GOT3 (cell line): ENCODE measurements at regions not wholly inside any gene's neighbourhood (a gene's known extent, or its start where the extent isn't known, plus 50 kb on each side); places are given as distances from the start of the nearest gene placed in this dataset.
"Not testable (repeated sequence)": the region's sequence is repeated elsewhere in the genome, so short reads cannot be mapped to it uniquely, and the experiment has no call there.

Experiments
- DNase-seq: peaks from one replicate; lab custom pipeline; 2025; ENCODE audit warnings: mixed read lengths; lab: John Stamatoyannopoulos, UW

DNA sequence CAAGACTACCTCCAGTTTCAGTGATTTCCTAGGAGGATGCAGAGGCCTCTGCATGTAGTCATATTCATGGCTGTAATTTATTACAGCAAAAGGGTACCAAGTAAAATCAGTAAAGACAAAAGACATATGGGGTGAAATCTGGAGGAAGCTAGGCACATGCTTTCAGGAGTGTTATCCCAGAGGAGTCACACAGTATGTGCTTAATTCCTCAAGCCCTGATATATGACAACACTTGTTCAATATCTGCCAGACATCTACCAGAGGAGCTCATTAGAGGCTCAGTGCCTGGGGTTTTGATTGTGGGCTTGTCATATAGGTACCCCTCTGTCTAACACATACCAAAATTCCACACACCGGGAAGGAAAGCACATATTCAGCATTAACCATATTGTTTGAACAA lies 283.8 kb downstream of the CXCL12 start:
- DNase-seq, result no peak

DNA sequence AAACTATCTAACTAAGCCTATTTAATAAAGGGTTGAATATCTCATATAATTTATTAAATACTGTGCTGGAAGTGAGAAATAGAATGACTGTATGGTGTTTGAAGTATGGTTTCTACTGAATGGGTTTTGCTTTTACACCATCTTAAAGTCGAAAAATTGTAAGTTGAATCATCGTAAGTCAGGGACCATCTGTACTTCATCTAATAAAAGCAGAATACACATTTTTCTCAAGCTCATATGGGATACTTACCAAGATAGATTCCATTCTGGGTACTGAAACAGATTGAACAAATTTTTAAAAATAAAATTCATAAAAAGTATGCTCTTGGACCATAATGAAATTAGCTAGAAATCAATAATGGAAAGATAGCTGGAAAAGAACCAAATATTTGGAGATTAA lies 285.4 kb downstream of the CXCL12 start:
- no peak for DNase-seq

DNA sequence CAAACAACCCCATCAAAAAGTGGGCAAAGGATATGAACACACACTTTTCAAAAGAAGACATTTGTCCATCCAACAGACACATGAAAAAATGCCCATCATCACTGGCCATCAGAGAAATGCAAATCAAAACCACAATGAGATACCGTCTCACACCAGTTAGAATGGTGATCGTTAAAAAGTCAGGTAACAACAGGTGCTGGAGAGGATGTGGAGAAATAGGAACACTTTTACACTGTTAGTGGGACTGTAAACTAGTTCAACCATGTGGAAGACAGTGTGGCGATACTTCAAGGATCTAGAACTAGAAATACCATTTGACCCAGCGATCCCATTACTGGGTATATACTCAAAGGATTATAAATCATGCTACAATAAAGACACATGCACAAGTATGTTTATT lies 288.7 kb downstream of the CXCL12 start:
- DNase-seq, result not testable (repeated sequence)

DNA sequence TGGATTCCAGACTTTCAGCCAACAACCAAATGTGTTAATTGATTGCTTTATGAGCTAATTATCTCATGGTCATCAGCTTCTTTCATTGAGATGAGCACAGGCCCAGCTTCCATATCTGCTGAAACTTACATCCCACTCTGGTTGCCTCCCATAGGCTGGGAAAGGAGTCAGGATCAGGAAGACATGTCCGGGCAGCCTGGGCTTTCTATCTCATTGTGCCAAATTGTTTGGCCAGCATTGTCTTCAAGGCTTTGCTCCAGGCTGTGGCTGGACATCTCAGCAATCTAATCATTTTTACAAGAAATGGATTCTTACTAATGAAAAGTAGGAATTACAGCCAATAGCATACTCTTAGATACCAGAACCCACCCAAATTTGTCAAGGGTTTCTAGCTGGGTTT lies 295.2 kb downstream of the CXCL12 start:
- no peak for DNase-seq

DNA sequence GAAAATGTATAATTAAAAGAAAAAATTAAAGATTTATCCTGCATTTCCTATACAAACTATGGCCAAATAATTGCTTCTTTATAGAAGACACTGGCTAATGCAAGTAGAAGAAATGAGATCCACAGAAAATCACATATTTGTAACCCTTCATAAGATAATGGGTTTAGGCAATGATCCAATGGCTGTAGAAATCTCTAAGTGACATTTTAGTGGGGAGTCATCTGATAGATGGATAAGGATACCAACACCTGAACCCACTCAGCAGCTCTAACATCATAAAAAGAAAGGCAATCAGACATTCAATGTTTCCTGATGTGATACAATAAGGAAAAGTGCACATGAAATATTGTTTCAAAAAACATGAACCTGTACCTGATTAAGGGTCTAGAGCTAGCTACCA lies 297.5 kb downstream of the CXCL12 start:
- DNase-seq, result no peak

DNA sequence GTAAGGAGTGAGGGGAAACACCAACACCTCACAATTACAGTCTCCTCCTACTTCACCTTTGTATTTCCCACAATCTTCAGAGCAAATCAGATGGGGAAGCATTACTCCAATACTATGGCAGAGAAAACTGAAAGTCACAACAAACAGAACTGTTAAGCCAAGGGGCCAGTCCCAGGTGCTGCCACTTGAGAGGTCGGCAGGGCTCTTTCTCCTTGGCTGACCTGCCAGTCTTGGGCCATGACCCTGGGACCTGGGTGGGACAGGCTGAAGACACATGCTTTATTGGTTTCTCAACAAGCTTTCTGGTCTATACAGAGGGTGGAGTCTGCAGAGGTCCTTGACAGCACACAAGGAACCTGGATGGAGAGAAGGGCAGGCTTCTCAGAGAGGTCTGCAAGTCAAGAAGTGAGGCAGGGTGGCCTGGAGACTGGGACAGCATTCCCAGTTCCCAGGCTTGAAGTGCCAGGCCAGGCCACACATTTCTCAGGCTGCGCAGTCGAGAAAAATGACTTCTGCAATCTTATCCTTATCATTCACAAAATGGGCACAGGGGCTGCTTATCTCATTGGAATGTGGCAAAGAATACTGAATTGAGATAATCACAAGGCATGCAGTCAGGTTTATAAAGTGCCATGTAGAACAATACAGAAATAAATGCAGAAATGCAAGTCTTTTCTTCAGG lies 301.0 kb downstream of the CXCL12 start:
- DNase-seq, result no peak

DNA sequence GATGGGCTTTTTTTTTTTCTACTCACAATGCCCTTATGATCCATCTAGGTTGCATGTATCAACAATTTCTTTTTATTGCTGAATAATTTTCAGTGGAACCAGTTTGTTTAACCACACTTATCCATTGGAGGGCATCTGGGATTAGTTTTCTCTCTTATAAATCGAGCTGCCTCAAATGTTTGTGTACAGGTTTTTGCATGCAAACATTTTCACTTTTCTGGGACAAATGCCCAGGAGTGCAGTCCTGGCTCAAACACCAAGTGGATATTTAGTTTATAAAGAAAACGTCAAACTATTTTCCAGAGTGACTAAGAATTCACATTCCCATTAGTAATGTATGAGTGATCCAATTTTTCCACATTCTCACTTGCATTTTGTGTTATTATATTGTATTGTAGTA lies 313.4 kb downstream of the CXCL12 start:
- DNase-seq, result no peak

DNA sequence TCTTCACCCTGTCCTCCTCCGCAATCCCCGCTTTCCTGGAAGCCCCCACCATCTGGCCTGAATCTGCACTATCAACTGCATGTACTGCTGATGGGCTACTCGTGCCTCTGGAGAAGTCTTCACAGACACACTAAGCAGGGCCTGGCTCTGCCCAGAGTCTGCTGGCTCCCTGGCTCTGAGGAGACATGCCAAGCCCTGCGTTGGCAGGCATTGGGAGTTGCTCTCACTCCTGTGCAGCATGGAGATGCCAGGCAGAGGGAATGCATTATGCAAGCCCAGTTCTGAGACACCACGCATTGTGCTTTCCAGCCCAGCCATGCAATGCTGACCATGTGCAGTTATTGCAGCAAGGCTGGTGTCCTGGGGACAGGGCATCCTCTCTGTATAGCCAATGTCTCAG lies 314.6 kb downstream of the CXCL12 start:
- no peak for DNase-seq

DNA sequence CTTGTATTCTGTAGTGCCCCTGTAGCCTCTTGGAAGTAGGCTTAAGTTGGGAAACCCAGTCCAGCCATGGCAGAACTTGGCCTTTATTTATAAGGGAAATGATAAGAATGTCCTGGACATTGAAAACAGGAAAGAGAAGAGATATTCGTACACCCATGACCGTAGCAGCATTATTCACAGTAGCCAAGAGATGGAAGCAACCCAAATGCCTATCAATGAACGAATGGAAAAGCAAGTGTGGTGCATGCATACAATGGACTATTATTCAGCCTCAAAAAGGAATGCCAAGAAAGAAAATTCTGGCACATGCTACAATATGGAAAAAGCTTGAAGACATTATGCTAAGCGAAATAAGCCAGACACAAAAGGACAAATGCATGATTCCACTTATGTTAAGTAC lies 315.3 kb downstream of the CXCL12 start:
- no peak for DNase-seq

DNA sequence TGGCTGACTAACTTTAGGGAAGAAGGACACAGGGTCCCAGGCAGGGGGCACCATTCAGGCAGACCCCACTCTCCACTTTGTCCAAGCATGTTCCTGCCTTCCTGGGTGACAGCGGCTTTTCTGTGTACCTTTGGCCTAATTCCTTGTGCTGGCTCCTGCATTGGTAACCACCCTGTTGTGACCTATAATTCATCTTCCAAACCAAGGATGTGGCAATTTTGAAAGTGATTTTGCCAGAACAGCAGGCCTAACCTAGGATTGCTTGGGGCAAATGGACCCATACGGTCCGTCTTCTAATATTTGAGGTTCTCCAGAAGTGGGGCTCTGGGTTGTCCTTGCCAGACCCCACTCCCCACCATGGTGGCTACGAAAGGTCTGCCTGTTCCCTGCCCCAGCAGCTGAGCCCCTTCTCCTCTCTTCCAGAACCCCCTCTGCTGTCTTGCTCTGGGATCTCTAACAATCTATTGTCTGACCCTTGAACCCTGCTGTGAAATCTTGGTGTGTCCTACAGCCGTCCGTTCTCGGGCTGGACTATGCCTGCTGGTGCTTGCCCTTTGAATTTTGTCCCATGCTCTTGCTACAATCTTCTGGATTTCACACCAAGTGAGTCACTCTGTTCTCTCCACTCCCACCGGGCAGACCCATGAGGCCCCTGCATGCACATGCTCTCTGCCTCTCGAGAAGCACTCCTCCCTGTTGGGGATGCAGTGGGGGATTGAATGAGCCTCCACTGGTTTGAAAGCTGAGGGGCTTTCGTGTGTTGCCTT lies 316.0 kb downstream of the CXCL12 start:
- no peak for DNase-seq

DNA sequence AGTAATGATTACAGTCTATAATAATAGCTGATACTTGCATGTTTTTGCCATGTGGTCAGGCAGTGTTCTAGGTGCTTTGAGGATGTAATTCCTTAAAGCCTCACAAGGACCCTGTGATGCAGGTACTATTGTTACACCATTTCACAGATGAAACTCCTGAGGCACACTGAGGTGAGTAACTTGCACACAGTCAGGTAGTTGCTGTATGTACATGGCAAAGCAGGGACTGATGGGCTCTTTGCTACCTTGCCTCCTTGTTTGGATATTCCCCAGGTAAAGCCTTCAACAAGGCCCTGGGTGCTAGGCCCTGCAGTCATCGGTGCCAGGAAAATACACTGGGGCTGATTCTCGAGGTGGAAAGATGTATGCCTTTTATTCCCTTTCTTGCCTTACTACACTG lies 317.5 kb downstream of the CXCL12 start:
- no peak for DNase-seq

DNA sequence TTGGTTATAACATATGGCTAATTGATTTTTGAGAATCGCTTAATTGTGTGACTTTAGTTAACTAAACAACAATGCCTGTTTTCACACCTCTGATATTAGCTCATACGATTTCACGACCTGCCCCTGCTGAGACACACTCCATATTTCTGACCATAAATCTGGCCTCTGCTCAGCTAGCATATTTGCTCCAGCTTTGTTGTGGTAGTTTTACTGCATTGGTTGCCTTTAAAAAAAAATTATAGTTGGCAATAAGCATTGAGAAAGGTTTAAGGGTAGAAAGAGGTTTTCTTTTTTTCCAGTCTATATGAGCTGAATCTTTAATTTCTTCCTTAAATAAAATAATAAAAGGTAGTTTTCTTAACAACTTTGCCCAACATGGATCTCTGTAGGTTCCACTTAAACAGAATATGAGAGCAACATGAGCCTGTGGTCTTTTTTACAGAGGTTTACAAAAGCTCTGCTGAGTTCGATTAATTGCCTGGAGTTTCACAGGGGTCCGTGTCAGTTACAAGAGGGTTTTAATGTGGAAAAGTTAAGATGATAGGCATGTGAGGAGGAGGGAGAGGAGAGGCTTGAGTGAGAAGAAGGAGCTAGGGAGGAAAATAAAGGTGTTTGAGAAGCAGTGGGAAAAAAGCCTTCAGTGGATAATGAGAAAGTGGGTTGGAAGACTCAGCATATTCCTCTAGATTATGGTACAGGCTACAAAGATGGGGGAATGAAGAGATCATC lies 318.2 kb downstream of the CXCL12 start:
- DNase-seq, result no peak

DNA sequence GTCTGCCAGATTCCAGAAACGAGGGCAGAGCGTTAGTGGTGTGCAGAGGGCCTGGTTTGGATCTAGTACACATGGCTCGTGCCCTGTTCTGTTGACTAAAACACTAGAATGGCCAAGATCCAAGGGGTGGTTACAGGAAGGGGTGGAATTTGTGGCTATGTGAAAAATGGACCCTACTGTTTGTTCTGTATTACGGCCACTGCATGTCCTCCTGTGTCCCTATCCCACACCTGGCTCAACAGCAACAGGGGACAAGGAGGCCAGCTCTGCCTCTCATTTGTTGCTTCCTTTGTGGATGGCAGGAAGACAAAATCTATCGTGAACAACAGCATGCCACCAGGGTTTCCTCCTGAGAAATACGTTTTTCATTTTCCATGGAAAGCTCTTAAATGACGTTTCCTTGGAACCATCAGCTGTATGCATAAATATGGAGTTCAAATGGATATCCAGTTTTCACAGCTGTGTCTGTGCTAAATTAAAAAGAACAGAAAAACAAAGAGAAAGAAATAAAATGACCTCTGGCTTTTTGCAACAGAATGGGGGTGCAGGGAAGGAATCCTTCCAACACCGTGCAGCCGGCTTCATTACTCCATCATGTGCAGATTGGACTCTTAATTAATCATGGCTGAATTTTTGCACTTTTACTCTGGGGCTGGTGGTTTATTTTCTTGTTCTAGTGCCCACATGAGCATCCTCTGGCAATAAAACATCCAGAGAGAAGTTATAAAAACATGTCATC lies 318.9 kb downstream of the CXCL12 start:
- no peak for DNase-seq

DNA sequence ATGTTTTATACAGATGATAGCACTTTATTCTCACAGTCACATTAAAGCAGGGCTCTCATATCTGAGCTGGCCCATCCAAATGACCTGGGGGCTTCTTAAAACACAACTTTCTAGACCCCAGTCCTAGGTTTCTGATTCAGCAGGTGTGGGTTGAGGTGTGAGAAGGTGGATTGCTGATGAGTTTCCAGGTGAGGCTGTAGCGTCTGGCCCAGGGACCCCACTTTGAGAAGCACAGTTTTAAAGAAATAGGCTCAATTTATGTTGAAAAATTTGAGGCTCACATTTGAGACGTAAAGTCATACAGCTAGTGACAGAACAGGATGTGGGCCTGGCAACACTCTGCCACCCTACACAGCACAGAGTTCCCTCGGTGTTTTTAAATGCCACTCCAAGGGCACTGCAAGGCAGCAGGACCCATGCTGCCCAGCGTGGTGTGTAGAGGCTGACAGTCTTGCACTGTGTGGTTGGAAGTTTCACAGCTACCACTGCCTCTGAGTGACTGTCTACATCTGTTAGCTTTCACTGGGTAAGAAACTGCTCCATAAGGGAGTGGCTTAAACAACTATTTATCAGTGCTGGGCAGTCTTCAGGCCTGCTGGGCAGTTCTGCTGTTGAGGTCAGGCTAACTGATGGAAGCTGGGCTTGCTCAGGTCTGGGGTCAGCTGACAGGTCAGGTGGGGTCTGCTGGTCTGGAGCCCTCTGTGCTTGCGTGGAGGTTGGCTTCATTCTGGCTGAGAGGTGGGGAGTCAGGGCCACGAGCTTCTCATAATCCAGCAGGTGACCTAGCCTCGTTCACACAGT lies 319.7 kb downstream of the CXCL12 start:
- DNase-seq, result no peak

DNA sequence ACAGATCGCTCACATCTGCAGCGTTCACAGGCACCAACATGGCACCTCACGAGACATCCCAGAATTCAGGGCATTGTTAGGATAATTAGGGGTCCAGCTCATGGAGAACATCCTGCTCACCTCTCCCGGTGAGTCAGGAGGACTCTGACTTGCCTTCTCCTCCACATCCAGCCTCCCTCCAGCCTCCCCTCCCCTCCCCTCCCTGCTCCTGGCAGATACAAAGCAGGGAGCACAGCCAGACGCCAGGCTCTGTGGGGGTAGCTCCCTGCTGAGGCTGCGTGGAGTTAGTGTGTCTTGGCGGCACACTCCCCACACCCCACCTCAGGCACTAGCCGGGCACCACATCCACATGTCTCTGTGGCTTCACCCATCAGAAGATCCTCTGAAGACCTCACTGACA lies 320.6 kb downstream of the CXCL12 start:
- no peak for DNase-seq

DNA sequence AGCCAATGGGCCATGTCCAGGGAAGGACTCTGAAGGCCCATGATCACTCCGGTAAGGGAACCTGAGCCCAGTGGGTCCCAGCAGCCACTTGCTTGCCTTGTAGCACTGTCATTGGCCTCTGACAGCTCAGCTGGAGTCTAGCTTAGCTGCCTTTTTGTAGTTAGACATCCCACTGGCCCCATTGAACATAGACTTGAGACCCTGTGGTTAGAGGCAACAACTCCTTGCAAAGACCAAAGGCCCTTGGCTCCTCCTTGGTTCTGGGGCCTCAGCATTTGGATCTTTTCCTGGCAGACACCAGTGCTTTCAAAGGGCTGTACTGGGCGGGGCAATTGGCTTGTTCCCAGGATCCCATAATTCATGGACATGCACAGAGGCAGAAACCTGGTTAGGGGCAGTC lies 321.2 kb downstream of the CXCL12 start:
- DNase-seq, result no peak

DNA sequence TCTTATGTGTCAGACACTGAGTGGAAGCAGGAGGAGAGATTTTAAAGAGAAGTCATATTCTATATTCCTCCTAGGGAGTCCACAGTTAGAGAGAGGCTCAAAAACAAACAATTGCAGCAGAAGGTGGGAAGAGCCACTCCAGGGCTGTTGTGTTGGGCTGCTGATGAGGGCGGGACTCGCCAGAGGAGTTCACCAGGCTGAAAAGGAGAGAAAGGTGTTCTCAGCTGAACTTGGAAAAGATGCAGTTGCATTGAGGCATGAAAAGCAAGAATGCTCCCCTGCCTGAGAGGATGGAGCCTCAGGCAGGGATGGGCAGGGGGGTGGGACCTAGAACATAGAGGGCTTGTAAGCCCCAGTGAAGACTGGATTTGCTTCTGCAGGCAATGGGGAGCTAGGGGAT lies 324.2 kb downstream of the CXCL12 start:
- DNase-seq, result no peak

DNA sequence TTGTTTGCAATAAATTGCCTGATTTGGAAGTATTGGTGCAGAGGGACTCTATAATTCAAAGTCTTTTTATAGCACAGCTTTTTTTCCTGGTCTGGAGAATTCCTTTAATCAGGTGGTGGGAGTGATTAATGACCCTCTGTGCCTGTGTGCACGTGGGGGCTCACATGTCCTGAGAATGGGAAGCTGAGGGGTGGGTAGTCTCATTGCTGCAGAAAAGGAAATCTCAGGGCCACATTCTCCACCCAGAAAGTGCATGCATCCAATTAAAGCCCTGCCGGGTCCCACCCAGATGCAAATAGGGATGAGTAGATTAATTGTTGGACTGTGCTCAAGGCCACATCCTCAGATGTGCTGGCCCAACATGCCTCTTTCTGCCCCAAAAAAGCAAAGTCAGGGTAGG lies 324.7 kb downstream of the CXCL12 start:
- no peak for DNase-seq

DNA sequence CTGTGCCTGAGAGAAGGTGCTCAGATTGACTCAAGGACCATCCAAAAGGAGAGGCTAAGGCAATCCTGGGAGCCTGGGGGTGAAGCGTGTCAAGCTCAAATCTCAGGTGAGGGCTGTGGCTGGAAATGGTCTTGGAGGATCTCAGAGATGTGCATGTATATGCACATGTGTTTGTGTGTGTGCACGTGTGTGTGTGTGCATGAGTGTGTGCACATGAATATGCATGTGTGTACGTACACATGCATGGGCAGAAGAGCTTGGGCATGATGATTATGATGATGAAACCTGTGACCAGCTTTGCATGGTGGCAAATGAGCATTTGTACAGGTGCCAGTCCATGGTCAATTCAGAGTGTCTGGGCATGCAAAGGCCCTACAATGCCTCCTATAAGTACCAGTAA lies 326.6 kb downstream of the CXCL12 start:
- DNase-seq, result no peak

DNA sequence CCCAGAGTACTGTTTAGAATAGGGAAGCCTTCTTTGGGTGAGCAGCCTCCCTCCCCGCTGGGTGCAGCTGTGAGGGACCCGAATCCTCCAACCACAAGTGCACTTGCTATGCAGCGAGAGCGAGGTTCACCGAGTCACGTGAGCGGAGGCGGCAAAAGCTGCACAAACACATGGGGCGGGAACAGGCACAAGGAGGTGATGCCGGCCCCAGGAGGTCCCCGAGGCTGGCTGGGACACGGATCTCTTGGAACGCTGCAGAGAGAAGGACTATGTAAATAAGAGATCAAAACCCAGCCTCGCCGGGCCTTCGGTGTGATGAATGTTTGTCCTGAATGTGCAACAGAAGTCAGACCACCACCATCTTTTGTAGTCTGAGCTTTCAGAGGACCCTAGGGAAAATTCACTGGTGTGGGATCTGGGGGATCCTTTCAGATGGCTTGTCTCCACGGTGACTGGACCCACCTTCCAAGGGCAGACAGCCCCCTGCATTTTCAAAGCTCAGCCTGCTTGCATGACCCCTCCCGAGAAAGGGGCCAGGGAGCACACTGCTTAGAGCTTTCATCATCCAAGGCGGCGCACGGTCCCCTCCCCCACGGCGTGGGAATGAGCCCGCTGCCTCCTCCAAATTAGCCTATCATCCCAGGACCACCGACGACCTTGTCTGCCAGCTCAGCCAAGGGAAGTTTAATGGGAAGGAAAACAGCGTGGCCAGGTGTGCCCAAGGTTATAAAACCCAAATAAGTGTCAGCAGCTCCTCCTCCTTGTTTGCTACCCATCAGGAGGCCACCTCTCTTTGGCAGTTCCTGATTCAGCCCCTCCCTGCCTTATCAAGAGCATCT lies 327.7 kb downstream of the CXCL12 start:
- DNase-seq, result no peak

DNA sequence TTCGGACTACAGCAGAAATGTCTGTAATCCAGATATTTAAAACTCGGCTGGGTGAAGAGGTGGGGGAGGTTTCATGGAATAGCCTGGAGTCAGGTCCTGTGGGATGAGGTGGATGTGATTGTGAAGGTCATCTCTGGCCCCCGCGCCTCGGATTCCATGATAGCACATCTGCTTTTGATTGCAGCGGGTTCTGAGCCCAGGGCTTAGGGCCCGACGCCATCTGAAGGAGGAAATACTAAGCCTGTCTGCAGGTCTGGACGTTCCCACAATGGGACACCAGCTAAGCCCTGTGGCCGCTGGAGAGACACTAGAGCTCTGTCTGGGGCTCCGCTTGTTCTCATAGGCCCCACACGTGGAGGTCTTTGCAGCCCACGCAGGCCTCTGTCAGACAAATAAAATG lies 328.7 kb downstream of the CXCL12 start:
- no peak for DNase-seq
